HG03575 (cell line): ENCODE measurements at regions not wholly inside any gene's neighbourhood (a gene's known extent, or its start where the extent isn't known, plus 50 kb on each side); places are given as distances from the start of the nearest gene placed in this dataset.
"Not testable (repeated sequence)": the region's sequence is repeated elsewhere in the genome, so short reads cannot be mapped to it uniquely, and the experiment has no call there.

Source experiments
- ATAC-seq: cut with Tn5 transposase; IDR thresholded peaks from one replicate; pipeline ENCODE4 v1.9.1; 2021; ENCODE audit not compliant: unreplicated experiment, insufficient number of reproducible peaks, low FRiP score; ENCODE audit errors: extremely low read depth

DNA sequence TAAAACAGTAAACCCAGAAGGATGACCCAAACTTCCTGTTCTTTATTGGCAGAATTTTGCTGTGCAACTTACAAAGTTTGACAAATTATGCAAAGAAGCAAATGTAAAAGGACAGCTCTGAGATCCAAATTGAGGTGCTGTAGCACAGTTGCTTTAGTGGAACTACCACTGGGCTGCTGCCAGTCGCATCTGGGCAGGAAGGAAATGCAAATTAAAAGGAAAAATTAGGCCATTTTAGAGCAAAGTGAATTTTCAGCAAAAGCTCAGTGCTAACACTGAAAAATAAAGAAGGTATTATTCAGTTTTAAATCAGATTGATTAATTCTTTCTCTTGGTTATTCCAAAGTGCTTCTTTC, 104.5 kb downstream of the ZMAT3 start:
- no peak for ATAC-seq

DNA sequence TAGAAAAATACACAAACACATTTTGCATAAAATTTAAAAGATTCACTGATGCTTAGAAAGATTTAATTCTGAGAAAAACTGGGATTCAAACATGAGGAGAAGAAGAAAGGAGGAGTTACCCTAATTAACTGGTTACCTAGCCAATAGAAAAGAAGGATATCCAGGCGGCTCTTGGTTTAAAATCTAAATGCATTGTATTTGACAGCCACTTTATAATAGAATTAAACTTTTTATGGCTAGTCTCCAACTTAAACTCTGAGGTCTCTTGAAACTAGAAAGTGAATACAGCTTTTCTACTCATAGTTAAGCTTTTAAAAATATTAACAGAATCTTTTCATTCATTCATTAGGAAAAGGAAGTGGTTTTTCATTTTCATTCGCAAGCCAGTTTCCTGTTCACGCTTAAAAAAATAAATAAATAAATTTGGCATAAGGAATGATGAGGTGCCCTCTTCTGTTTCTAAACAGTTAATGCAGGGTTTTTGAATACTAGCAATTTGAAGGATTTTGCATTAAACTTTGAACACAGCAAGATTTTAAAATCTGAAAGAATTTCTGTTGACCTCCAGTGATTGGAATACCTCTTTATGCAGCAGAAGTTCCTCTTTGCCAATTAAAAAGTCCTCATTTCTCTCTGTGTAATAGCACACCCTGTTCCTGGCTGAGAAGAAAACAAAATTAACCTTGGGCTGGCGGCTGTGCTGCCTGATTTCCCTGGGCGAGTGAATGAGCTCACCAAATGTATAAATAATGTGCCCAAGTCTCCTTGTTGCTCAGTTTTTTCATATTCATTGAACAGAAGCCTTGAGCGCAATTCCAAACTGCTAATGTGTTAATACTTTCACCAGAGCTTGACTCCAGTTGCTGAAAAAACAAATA, 105.1 kb downstream of the ZMAT3 start:
- ATAC-seq: peak; percentile 19

DNA sequence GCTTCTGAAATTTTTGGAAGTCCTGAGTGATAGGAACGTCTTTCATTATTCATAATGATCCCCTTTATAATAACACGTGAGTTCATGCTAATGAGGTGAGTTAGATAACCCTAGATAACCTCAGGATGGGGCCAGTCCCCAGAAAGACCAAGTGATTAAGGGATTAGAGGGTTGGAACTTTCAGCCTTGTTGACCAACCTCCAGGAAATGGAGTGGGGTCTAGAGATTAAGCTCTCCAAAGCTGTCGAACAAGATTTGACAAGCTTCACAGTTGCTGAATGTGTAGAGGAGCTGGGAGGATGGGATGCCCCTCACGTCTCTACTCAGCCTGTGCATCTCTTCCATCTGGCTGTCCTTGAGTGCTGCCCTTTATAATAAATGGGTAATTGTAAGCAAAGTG, 107.1 kb downstream of the ZMAT3 start:
- no peak for ATAC-seq

DNA sequence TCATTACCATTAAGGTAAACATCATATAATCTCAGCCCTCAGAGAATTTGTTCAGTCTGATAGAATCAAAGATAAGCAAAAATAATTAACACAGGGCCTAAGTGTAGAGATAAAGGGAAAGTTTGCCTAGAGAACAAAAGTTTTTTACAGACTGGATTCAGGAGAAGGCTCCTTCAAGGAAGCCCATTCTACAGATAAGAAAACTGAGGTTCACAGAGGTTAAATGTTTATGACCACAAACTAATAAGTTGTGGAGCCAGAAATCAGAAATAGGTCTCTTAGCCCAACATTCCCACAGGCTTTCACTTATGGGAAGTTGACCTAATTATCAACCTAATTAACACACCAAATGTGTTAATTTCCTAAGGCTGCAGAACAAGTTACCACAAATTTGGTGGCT, 110.7 kb downstream of the ZMAT3 start:
- no peak for ATAC-seq

DNA sequence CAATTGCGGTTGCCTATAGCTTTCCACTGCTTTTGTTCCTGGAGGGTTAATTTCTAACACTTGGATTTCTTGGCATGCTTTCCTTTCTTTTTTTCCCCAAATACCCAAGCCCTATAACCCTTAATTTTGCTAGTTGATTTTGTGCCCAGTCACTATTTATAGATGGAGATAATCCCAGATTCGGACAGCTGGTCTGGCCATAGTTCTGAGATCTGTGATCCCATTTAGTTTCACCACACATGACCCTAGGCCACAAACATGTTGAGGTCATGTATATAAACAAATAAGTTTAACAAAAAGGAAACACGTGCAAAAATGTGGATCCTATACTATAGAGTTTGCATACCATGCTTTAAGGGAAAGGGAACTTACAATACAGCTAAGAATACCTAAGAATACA, 111.4 kb downstream of the ZMAT3 start:
- no peak for ATAC-seq

DNA sequence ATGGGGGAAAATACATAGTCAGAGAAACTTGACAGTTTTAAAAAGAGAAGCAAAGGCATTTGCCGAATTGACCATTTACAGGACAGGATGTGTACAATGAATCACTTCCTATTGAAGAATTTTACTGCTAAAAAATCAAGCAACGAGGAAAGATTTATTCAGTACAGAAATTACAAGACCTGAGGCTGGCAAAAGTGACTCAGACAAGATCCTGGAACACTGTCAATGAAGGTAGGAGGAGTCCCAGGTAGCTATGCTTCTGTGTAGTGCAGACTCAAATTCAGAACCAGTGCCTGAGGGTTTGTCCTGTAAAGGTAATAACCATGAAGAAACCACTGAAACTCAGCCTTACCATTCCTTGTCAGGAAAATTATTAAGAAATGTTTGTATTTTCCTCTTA, 120.9 kb downstream of the ZMAT3 start:
- ATAC-seq: no peak

DNA sequence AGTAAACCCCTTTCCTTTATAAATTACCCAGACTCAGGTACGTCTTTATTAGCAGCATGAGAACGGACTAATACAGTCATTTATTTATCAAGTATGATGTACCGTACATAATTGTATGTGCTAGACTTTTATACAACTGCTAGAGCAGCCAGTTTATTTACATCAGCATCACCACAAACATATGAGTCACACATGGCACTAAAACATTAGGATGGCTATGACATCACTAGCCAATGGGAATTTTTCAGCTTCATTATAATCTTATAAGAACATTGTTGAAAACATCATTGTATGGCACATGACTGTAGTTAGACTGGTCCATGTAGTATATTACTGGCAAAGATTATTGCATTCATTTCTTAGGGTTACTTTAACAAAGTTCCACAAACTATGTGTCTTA, 121.7 kb downstream of the ZMAT3 start:
- no peak for ATAC-seq

DNA sequence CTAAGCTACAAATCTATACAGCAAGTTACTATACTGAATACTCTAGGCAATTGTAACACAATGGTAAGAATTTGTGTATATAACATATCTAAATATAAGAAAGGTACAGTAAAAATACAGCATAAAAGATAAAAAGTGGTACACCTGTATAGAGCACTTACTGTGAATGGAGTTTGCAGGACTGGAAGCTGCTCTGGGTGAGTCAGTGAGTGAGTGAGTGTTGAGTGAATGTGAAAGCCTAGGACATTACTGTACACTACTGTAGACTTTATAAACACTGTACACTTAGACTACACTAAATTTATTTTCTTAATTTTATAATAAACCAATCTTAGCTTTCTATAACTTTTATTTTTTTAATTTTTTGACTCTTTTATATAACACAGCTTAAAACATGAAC, 123.1 kb downstream of the ZMAT3 start:
- no peak for ATAC-seq

DNA sequence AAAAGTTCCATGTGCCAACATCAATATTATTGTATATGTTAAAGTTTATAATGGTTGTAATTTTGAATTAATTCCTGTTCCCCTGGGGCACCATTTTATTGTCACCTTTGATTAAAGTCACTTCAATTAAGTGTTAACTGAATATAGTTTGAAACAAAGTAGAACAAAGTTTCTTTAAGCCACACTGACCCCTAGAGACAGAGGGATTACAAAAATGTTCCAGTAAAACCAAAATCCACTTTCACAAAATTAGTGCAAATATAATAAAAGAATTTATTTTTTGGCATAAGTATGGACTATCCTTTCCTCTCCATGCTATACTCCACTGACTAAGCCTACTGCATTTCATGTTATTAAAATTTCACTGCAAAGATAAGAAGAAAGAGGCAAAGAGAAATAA, 123.9 kb downstream of the ZMAT3 start:
- ATAC-seq: no peak

DNA sequence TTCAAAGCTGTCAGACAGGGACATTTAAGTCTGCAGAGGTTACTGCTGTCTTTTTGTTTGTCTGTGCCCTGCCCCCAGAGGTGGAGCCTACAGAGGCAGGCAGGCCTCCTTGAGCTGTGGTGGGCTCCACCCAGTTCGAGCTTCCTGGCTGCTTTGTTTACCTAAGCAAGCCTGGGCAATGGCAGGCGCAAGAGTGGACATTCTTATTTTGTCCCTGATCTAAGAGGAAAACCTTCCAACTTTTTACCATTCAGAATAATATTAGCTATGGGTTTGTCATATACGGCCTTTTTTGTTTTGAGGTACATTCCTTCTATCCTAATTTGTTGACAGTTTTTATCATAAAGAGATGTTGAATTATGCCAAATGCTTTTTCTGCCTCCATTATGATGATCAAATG, 129.3 kb downstream of the ZMAT3 start:
- not testable (repeated sequence) for ATAC-seq

DNA sequence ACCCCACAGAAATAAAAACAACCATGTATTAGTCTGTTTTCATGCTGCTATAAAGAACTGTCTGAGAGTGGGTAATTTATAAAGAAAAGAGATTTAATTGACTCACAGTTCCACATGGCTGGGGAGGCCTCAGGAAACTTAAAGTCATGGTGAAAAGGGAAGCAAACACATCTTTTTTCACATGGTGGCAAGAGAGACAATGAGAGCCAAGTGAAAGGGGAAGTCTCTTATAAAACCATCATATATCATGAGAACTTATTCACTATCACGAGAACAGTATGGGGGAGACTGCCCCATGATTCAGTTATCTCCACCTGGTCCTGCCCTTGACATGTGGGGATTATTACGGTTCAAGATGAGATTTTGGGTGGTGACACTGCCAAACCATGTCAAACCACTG, 141.5 kb downstream of the ZMAT3 start:
- ATAC-seq: no peak

DNA sequence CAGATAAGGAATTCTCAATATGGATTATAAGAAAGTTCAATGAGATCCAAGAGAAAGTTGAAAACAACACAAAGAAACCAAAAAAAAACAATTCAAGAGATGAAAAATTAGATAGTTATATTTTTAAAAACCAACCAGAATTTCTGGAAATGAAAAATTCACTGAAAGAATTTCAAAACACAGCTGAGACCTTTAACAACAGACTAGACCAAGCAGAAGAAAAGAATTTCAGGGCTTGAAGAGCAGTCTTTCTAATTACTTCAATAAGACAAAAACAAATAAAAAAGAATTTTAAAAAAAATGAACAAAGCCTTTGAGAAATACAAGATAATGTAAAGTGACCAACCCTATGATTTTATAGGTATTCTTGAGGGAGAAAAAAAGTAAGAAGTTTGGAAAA, 155.4 kb downstream of the ZMAT3 start:
- no peak for ATAC-seq

DNA sequence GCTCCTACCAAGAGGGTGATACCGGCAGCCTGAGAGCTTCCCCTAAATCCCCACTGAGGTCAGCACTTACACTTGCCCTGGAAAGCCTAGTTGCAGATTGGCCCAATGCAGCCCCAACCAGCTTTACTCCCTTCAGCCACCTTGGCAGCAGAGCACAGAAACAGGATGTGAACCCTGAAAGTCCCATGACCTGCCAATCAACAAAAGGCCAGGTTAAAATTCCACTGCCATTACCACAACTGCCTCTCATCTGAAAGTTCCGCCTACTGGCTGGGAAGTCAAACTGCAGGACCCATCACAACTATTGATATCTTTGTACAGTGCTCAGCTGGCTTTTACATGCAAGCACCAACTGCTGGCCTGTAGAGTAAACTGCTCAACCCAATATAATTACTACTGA, 156.2 kb downstream of the ZMAT3 start:
- ATAC-seq: no peak

DNA sequence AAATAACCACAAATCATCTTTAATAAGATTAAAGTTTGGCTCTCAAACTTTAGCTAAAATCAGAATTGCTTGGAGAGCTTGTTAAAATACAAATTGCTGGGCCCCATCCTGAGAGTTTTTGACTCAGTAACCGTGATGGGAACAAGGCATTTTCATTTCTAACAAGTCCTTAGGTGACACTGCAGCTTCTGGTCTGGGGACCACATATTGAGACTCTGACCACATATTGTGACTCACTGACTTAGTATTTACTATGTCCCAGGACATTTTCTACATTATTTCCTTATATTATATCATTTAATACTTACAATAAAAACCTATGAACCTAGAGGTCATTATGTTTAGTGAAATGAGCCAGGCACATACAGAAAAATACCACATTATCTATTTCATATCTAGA, 164.5 kb downstream of the ZMAT3 start:
- no peak for ATAC-seq

DNA sequence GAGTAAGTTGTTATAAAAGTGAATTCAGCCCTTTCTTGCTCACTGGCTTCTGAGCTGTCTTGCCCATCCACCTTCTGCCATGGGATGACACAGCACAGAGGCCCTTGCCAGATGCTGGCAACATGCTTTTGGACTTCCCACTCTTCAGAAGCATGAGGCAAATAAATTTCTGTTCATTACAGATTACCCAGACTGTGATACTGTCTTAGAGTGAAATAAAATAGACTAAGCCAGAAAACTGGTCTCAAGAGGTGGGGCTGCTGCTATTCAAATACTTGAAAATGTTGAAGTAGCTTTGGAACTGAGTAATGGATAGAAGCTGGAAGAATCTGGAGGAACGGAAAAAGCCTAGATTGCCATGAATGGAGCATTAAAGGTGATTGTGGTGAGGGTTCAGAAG, 170.4 kb downstream of the ZMAT3 start:
- no peak for ATAC-seq

DNA sequence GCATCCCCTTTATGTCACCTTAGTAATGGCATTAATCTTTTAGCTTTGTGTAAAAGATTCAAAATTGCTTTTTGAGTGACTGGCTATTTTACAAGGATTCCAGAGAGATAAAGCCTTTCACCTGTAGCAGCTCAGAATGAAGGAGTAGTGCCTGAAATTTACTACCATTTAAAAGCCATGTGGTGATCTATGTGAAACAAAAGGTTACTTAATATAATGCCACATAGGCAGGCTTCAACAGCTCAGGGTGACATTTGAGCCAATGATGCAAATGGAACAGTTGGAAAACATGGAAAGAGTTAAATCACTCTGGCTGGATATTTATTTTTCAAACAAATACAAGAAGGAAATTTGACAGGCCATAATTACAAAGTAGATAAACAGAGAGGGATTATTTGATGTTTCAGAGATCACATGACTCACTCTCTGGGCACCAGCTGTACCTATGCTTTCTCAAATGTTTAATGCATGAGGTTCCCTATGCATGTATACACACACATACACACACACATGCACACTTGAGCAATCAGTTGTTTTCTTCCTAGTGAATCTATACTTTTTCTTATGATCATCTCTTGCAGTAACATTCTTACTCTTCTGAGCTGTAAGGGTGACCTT, 171.5 kb downstream of the ZMAT3 start:
- no peak for ATAC-seq

DNA sequence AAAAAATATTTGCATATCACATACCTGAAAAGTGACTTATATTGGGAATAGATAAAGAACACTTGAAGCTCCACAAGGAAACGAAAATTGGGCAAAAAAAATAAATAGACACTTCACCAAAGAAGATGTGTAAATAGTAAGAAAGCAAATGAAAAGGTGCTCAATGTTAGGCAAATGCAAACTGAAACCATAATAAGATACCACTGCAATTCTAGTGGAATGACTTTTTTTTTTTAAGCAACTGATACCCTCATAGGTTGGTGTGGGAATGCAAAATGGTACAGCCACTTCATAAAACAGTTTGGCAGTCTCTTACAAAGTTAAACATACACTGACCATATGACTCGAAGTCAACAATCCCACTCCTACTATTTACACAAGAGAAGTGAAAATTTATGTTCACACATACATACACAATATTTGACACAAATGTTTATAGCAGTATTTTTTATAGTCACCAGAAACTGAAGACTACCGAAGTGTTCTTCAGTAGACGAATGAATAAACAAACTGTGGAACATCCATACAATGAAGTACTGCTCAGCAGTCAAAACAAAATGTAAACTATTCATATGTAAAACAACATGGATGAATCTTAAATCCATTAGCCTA, 176.3 kb downstream of the ZMAT3 start:
- ATAC-seq: no peak
